ENCODE measurements at regions not wholly inside any gene's neighbourhood (a gene's known extent, or its start where the extent isn't known, plus 50 kb on each side); places are given as distances from the start of the nearest gene placed in this dataset.

DNA sequence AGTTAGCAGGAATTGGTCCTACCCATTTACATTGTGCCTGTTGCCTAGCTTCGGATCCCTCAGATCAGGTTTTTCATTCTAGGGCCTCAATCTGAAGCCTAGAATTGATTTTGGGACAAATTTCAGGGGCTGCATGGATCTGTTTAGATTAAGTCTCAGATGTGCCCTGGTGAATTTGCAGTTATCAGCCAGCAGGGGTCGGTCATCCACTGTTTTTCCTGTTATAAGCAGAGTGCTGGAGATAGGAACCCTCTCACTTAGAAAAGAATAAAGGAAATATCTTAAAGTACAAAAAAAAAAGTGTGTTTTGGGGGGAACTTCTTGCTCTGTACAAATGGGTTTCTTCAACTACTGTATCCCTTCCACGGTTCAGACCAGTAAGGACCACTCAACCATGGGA is 212.5 kb downstream of the BCHE start:
- TF ChIP-seq POLR2A (IDR thresholded peaks at IDR 0.05; ENCODE audit: extremely low read depth, insufficient read length) (no peak), CTCF (IDR thresholded peaks at IDR 0.05; ENCODE audit: low read depth, low read length) (peak; percentile 13), MYC (IDR thresholded peaks at IDR 0.05; ENCODE audit: low read depth, low read length) (no peak)
- TF ChIP-seq, protein P1, sequence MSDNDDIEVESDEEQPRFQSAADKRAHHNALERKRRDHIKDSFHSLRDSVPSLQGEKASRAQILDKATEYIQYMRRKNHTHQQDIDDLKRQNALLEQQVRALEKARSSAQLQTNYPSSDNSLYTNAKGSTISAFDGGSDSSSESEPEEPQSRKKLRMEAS (IDR thresholded peaks at IDR 0.05; ENCODE audit: low read depth, low read length), result no peak
